SK-N-SH (cell line): ENCODE measurements at regions not wholly inside any gene's neighbourhood (a gene's known extent, or its start where the extent isn't known, plus 50 kb on each side); places are given as distances from the start of the nearest gene placed in this dataset.

Experiments
- EP300 ChIP-seq, 2 experiments: IDR thresholded peaks; 2 replicates each; pipeline versions ENCODE4 v1.4.0 to v1.6.1; 2012; ENCODE audit warnings: borderline replicate concordance in 1 of 2, low read depth in 1 of 2, low read length in 1 of 2
- FOSL2 ChIP-seq: IDR thresholded peaks from 2 replicates; pipeline ENCODE4 v1.4.0; 2012; ENCODE audit warnings: low read depth, mild to moderate bottlenecking, moderate library complexity, borderline replicate concordance
- JUND ChIP-seq: IDR thresholded peaks from 2 replicates; pipeline ENCODE4 v1.4.0; 2012
- TAF1 ChIP-seq: IDR thresholded peaks from 2 replicates; pipeline ENCODE4 v1.6.1; 2012; ENCODE audit warnings: low read depth, mild to moderate bottlenecking, low read length, moderate library complexity, borderline replicate concordance

DNA sequence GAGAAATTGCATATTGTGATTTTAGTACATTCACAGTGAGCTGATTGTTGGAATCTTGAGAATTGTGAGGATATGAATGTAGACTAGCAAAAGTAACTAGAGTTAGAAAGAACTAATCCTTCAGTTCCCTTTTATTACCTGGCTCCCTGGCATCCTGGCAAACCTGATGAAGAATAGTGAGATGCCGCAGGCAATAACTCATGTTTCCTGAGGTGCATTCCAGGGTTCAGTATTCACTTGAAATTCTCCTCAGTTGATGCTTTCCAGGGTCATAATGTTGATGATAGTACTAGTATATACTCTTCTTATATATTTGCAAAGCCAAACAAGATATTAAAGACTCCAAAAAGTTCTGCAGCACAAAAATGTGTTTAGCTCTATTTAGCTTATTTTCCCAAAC, 432.1 kb upstream of the CELF4 start:
- TF ChIP-seq JUND (no peak), FOSL2 (no peak), TAF1 (no peak), EP300 (IDR thresholded peaks at IDR 0.05; ENCODE audit: borderline replicate concordance in 1 of 2, low read depth in 1 of 2, low read length in 1 of 2) (no peak)
